Liver (tissue), 3 donors: ENCODE measurements at regions not wholly inside any gene's neighbourhood (a gene's known extent, or its start where the extent isn't known, plus 50 kb on each side); places are given as distances from the start of the nearest gene placed in this dataset.

Experiments
- CTCF ChIP-seq: fragments of 150-350 bp; IDR thresholded peaks from 2 replicates; pipeline ENCODE4 v1.5.1; 2017; ENCODE audit warnings: improper control_type of control experiment, low read depth, low read length; ENCODE audit not compliant: missing input control
- EGR1 ChIP-seq, 2 donors: IDR thresholded peaks; 2 replicates each; pipeline ENCODE4 v1.6.1; 2016 to 2018; ENCODE audit warnings: antibody characterized with exemption in 2 of 2, low read depth in 2 of 2
- JUND ChIP-seq, 2 donors: IDR thresholded peaks; 2 replicates each; pipeline ENCODE4 v1.6.1; 2016; ENCODE audit warnings: antibody characterized with exemption in 2 of 2
- RAD21 ChIP-seq, 2 donors: IDR thresholded peaks; 2 replicates each; pipeline ENCODE4 v1.6.1; 2016; ENCODE audit warnings: antibody characterized with exemption in 2 of 2, mild to moderate bottlenecking in 2 of 2
- SP1 ChIP-seq: IDR thresholded peaks from 2 replicates; pipeline ENCODE4 v1.6.1; 2018; ENCODE audit warnings: antibody characterized with exemption, mild to moderate bottlenecking
- TAF1 ChIP-seq: conservative IDR thresholded peaks from 2 replicates; pipeline ENCODE4 v1.6.1; 2016; ENCODE audit warnings: antibody characterized with exemption, mild to moderate bottlenecking
- YY1 ChIP-seq: IDR thresholded peaks from 2 replicates; pipeline ENCODE4 v1.6.1; 2016; ENCODE audit warnings: antibody characterized with exemption, mild to moderate bottlenecking
- TF ChIP-seq, protein P1 (sequence below): IDR thresholded peaks from 2 replicates; pipeline ENCODE4 v1.6.1; 2016; ENCODE audit warnings: antibody characterized with exemption, mild to moderate bottlenecking
- donor health status: healthy.
- donor health status: healthy.

- TF ChIP-seq SP1: no peak
- TF ChIP-seq CTCF: no peak
- no peak for TF ChIP-seq EGR1 (IDR thresholded peaks at IDR 0.05; ENCODE audit: low read depth in 2 of 2)
- TF ChIP-seq RAD21 (IDR thresholded peaks at IDR 0.05): no peak
- no peak for TF ChIP-seq TAF1
- no peak for TF ChIP-seq YY1
- no peak for TF ChIP-seq JUND (IDR thresholded peaks at IDR 0.05)
- TF ChIP-seq, protein P1, sequence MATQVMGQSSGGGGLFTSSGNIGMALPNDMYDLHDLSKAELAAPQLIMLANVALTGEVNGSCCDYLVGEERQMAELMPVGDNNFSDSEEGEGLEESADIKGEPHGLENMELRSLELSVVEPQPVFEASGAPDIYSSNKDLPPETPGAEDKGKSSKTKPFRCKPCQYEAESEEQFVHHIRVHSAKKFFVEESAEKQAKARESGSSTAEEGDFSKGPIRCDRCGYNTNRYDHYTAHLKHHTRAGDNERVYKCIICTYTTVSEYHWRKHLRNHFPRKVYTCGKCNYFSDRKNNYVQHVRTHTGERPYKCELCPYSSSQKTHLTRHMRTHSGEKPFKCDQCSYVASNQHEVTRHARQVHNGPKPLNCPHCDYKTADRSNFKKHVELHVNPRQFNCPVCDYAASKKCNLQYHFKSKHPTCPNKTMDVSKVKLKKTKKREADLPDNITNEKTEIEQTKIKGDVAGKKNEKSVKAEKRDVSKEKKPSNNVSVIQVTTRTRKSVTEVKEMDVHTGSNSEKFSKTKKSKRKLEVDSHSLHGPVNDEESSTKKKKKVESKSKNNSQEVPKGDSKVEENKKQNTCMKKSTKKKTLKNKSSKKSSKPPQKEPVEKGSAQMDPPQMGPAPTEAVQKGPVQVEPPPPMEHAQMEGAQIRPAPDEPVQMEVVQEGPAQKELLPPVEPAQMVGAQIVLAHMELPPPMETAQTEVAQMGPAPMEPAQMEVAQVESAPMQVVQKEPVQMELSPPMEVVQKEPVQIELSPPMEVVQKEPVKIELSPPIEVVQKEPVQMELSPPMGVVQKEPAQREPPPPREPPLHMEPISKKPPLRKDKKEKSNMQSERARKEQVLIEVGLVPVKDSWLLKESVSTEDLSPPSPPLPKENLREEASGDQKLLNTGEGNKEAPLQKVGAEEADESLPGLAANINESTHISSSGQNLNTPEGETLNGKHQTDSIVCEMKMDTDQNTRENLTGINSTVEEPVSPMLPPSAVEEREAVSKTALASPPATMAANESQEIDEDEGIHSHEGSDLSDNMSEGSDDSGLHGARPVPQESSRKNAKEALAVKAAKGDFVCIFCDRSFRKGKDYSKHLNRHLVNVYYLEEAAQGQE: no peak
Measured at GRCh38 chr3:6549296-6549695, 311.6 kb upstream of the GRM7 start.
